NCI-H1436 (cell line): ENCODE measurements at regions not wholly inside any gene's neighbourhood (a gene's known extent, or its start where the extent isn't known, plus 50 kb on each side); places are given as distances from the start of the nearest gene placed in this dataset.

ENCODE experiments used
- DNase-seq: peaks from one replicate; lab custom pipeline; 2025; lab: John Stamatoyannopoulos, UW

DNA sequence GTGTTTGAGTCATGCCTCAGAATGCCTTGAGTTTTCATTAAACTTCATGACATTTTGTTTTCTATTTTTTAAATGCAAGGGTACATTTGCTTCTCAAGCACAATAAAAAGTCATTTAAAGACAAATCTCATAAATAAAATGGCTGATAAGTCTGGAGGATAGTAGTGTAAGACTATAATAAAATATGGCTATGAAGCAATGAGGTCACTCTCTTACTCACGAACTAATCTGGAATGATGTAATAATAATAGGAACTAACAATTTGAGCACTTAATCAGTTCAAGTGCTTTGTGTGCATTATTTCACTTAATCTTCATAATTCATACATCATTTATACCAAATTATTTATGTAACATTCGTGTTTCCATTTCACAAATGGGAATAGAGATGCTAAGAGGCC lies 149.3 kb upstream of the CTTNBP2 start:
- DNase-seq = no peak

DNA sequence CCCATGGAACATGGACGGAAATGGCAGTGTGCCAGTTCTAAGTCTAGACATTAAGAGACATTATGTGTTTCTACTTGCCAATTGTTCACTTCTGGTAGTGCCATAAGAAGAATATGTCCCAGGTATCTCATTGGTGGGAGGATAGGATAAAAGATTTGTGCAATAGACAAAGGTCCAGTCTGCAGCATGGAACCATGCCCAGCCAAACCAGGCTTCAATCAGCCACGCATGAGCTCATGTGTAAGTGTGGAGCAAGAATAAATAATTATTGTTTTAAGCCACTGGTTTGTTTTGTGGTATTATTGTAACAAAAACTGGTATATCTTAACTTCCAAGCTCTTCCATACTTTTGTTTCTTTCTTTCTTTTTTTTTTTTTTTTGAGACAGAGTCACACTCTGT lies 153.6 kb upstream of the CTTNBP2 start:
- DNase-seq = no peak

- no peak for DNase-seq
Observed at GRCh38 chr7:118028226-118028625, 155.0 kb upstream of the CTTNBP2 start.

DNA sequence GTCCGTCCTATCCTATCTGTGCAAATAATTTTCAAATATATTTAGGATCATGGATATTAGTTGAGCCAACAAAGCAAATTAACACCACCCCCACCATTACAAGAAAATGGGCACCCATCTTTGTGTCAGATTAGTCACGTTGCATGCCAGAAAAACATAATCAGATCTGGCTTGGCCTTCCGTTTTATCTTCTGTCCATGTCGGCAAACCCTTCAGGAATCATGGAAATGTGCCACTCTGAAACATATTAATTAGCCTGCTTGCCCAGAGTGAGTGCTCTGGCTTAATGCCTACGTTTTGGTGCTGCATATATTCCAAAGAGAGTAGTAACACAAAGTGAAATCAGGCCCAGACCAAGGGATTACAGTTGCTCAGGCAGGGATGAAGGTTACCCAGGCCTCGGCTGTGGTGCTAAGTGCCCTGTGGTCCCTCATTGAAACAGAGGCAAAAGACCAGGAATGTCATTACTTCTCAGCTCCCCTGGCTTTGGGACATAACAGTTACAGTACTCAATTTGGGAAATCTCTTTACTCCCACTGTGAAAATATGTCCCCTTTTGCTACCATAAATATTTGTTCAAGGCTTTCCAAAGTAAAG lies 154.0 kb upstream of the LSM8 start:
- DNase-seq = no peak

DNA sequence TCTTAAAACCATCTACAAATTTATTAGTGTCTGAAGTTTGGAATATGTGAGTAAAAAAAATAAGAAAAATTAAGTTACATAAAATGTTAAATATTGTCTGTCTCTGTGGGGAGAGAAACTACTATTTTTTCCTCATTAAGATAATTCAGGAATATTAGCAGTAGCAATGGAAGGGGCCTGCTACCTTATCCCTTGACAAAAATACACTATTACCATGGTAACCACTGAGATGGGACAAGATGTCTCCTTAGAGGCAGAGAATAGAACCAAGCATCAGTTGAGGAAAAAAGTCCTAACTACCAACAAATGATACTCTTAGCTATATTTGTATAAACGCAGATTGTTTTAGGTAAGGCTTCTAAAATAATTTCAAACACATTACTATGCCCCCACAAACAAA lies 150.7 kb upstream of the LSM8 start:
- DNase-seq = no peak

DNA sequence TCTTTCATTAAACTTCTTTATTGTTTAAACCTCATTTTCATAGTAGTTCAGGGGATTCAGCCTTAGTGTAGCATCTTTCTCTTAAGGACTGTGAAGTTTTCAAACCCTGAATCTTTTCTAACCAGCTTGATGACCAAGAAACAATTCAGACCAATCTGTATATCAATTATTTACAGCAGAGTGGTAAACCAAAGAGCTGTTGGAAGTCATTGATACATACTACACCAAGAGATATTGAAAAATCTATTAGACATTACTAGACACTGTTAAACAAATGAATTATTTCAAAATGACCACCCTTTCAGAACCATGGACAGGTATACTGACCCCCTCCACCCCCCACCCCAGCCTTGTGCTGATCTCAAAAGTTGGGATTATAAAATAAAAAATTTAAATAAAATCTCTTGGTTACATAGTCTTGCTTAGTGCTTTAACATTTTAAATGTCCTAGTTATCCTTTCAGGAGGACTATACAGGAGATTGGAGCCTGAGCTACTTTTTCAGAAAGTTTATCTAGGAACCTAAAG lies 143.9 kb upstream of the LSM8 start:
- no peak for DNase-seq

DNA sequence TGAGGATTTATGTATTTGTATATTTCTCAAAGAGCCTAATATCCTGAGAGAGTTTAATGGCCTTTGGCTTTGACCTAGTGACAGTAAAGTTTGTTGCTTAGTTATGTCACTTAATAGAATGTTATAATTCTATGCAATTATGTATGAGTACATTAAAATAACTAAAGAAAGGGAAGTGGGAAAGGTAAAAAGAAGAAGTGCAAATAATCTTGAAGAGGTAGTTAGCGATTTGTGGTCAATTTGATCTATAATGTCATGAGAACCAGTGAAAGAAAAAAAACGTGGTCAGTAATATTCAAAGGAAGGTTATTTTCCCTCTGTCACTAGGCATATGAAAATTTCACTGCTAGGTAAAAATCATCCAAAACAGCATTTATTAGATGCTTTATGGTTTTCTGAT lies 143.4 kb upstream of the LSM8 start:
- DNase-seq = no peak

- DNase-seq = no peak
Observed at GRCh38 chr7:118041251-118041878, 142.6 kb upstream of the LSM8 start.

GRCh38 chr7:118045629-118046028 lies 138.3 kb upstream of the LSM8 start:
- DNase-seq = no peak

DNA sequence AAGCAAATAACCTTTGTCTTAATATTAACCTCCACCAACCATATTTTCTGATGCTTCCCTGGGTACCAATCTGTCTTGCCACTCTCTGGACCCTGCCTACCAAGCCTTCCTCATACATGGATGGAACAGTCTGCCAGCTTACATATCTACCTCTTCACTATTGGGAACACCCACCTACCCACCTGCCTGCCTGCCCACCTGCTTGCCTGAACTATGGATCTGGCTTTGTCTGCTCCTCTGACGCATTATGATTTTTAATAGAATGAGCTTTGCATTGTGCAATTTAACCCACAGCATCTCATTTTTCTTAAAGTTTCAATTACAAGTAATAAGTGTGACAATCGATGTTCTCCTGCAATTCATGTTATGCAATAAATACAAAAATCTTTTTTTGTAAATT lies 137.9 kb upstream of the LSM8 start:
- DNase-seq = no peak

GRCh38 chr7:118046801-118047200 lies 137.2 kb upstream of the LSM8 start:
- DNase-seq = no peak

- no peak for DNase-seq
Observed at GRCh38 chr7:118052336-118052735, 131.6 kb upstream of the LSM8 start.

GRCh38 chr7:118053353-118053752 lies 130.6 kb upstream of the LSM8 start:
- DNase-seq = no peak

DNA sequence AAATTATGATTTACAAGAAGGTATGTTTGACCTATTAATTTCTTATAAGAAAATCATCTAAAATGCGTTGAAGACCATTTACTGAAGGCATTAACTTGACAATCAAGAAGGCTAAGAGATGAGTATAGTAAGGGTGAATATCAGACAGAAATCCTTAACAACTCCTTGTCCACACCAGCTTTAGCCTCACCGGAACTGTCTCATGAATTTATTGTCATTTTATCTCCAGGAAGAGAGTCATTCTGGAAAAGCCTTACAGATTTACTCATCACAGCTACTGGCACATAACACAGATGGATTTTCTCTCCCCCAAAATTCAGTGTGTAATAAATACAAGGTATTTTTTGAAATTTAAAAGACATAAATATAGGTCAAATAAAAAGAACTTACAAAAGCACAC lies 129.4 kb upstream of the LSM8 start:
- DNase-seq = no peak

GRCh38 chr7:118055647-118056046 lies 128.3 kb upstream of the LSM8 start:
- DNase-seq = no peak

- DNase-seq = no peak
Observed at GRCh38 chr7:118057404-118057803, 126.6 kb upstream of the LSM8 start.

- no peak for DNase-seq
Observed at GRCh38 chr7:118059209-118059608, 124.8 kb upstream of the LSM8 start.

DNA sequence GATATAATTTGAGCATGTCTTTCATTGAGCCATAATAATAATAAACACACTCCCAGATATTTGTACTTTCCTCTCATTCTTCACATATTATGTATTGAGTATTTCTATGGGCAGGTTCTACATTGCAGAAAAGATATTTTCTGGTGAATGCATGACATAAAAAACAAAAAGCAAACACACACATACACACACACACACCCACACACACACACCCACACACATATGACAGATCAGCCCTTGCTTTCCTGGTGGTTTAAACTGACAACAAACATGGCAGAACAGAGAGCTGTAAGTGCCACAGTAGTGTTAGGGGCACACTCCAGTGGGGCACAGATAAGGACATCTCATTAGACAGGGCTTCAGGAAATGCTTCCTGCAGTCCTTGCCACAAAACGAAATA lies 123.3 kb upstream of the LSM8 start:
- DNase-seq = no peak

- DNase-seq = no peak
Observed at GRCh38 chr7:118061386-118061785, 122.6 kb upstream of the LSM8 start.

- DNase-seq = peak; percentile 2
Observed at GRCh38 chr7:118072893-118073674, 110.9 kb upstream of the LSM8 start.

DNA sequence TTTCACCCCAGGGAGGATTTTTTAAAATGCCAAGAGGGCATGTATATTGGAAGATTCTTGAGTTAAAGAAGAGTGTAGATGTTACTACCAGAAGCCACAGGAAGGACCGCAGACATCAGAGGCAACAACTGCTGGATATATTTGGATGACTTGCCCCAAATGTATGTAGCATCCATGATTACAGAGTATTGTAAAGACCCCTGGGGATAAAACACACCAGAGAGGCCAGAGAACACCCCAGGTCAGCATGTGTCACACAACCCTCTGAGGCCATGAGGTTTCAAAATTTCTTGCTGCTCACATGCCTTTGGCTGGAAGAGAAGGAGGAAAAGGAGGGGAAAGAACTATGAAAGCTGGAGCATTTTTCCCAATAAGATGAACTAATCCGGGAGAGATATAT lies 108.0 kb upstream of the LSM8 start:
- no peak for DNase-seq

GRCh38 chr7:118076564-118076963 lies 107.4 kb upstream of the LSM8 start:
- DNase-seq = no peak

DNA sequence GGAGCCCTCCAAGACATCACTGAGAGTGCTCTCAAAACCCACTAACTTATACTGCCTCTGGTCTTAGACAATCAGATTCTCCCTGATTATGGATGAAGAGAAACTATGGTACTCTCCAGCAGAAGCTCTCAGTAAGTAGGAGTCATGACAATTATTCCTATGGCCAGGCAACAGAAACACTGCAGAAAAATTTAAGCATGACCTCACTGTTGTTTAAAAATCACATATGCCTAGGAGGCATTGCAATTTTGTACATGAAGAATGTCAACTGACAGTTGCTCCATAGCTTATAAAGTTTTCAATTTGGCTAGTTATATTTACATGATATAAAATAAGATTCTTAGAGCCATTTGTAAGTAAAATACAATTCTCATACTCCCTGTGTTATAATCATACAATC lies 105.9 kb upstream of the LSM8 start:
- DNase-seq = no peak
